ENCODE measurements at regions not wholly inside any gene's neighbourhood (a gene's known extent, or its start where the extent isn't known, plus 50 kb on each side); places are given as distances from the start of the nearest gene placed in this dataset.
"Not testable (repeated sequence)": the region's sequence is repeated elsewhere in the genome, so short reads cannot be mapped to it uniquely, and the experiment has no call there.

DNA sequence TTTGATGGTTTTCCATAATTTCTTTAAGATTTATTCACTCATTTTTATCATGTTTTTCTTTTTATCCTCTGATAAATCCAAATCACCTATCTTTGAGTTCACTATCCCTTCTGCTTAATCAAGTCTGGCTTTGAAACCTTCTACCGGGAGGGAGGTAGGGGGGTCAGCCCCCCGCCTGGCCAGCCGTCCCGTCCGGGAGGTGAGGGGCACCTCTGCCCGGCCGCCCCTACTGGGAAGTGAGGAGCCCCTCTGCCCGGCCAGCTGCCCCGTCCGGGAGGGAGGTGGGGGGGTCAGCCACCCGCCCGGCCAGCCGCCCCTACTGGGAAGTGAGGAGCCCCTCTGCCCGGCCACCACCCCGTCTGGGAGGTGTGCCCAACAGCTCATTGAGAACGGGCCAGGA is 363.3 kb downstream of the RFC3 start:
- not testable (repeated sequence) for H3K4me1 ChIP-seq (ENCODE audit: control insufficient read depth, insufficient read depth, low read length); H3K9ac ChIP-seq (ENCODE audit: low read depth, low read length); H3K4me3 ChIP-seq (ENCODE audit: low read depth, low read length); H3K36me3 ChIP-seq (ENCODE audit: control insufficient read depth, insufficient read depth, low read length); H3K27me3 ChIP-seq (ENCODE audit: control insufficient read depth, insufficient read depth, low read length); H3K9me3 ChIP-seq (ENCODE audit: control insufficient read depth, insufficient read depth, low read length)

DNA sequence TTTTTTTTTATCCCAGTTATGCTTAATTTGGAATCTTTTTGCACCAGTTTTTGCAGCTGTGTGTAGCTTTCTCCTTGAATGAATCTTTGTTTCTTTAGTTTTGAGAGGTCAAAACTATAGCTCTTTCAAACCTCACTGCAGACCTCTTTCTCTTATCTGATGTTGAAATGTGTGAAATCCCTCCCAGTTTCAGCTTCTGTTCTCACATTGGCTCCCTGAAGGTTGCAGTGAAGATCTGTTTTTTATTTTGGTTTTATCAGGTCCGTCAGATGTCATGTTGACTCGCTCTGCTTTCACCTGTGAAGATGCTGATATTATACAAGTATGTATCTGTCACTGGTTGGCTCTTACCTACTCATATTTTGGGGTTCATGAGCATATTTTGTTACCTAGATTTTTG is 372.0 kb downstream of the RFC3 start:
- no peak overlapping the region for H3K4me3 ChIP-seq (ENCODE audit: low read depth, low read length)
- no peaks in the 10 kb centered on the region for H3K36me3 ChIP-seq (ENCODE audit: control insufficient read depth, insufficient read depth, low read length)
- no peak overlapping the region for H3K9ac ChIP-seq (ENCODE audit: low read depth, low read length)
- H3K4me1 ChIP-seq (ENCODE audit: control insufficient read depth, insufficient read depth, low read length) = no peaks in the 10 kb centered on the region
- no peaks in the 10 kb centered on the region for H3K27me3 ChIP-seq (ENCODE audit: control insufficient read depth, insufficient read depth, low read length)
- H3K9me3 ChIP-seq (ENCODE audit: control insufficient read depth, insufficient read depth, low read length) = no peaks in the 10 kb centered on the region

DNA sequence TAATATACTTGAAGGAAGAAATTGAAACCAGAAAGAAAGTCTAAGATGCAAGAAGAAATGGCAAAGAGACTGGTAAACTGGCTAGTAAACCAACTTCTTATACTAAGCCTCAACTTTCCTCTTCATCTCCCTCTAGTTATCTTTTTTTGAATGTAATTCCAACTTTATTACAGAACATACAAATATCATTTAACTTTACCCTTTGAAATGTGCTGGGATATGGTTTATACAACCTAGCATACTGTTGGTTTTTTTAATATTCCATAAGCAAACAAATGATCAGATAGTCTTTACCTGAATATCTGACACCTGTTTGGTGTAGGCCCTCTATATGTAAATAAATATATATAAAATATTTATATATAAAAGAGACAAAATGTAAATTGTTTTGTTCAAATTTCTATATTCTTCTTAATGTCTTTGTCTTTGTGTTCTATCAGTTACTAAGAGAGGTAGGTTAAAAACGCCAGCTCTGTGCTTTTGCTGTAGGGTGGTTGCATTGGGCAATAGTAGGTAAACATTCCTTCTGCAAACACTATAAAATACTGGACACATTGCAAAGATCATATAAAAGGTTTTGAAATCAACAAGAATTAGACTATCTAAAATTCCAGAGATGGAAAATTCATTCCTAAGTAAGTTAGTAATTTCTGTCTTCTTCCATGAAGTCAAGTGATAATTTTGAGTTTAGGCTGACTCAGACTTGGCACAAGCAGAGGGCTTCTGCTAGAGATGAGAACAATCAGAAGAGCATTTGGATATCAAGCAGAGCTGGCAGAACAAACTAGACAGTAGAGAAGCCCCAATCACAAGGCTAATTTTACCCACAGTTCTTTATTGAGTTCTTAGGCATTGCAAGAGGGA is 383.3 kb downstream of the RFC3 start:
- no peaks in the 10 kb centered on the region for H3K4me1 ChIP-seq (ENCODE audit: control insufficient read depth, insufficient read depth, low read length)

DNA sequence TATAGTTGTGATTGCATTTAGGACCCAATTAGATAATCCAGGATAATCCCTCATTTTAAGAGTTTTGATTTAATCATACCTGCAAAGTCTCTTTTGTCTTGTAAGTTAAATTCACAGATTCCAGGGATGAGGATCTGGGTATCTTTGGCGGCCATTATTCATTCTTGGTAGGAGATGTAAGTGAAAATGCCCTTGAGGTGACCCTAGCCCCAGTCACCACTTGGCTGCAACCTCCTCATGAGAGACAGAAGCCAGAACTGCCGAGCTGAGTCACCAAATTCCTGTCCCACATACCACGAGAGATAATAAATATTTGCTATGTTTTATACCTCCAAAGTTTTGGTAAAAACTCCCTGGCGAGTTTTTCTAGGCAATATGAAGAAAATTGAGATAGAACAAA is 389.4 kb downstream of the RFC3 start:
- Histone ChIP-seq H3K9me3 (ENCODE audit: control insufficient read depth, insufficient read depth, low read length) (no peaks in the 10 kb centered on the region), H3K36me3 (ENCODE audit: control insufficient read depth, insufficient read depth, low read length) (no peaks in the 10 kb centered on the region), H3K9ac (ENCODE audit: low read depth, low read length) (no peak overlapping the region), H3K4me1 (ENCODE audit: control insufficient read depth, insufficient read depth, low read length) (no peaks in the 10 kb centered on the region), H3K4me3 (ENCODE audit: low read depth, low read length) (no peak overlapping the region), H3K27me3 (ENCODE audit: control insufficient read depth, insufficient read depth, low read length) (no peaks in the 10 kb centered on the region)

More for the DNA sequence above, 383.3 kb downstream of the RFC3 start:
- no peak overlapping the region for H3K9ac ChIP-seq (ENCODE audit: low read depth, low read length)
- H3K36me3 ChIP-seq (ENCODE audit: control insufficient read depth, insufficient read depth, low read length) = no peaks in the 10 kb centered on the region
- H3K27me3 ChIP-seq (ENCODE audit: control insufficient read depth, insufficient read depth, low read length) = no peaks in the 10 kb centered on the region
- no peak overlapping the region for H3K4me3 ChIP-seq (ENCODE audit: low read depth, low read length)
- H3K9me3 ChIP-seq (ENCODE audit: control insufficient read depth, insufficient read depth, low read length) = no peaks in the 10 kb centered on the region

DNA sequence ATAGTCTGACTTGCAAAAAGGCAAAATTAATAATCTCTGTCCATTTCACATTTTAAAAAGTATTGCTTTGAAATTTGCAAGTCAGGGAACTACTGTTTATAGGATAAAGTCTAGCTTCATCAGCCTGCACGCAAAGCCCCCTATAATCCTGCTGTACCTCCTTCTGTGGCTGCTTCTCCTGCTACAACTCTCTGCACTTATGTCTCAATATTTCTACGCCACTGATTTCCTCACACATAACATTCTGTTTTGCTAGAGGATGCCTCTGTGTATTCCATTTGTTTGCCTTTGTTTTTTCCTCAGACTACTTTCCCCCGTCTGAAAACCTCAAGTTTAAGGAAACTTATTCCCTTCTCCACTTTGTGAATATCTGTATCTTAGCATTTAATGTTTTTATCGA is 389.9 kb downstream of the RFC3 start:
- H3K4me1 ChIP-seq (ENCODE audit: control insufficient read depth, insufficient read depth, low read length) = no peaks in the 10 kb centered on the region
- H3K9me3 ChIP-seq (ENCODE audit: control insufficient read depth, insufficient read depth, low read length) = no peaks in the 10 kb centered on the region
- H3K4me3 ChIP-seq (ENCODE audit: low read depth, low read length) = no peak overlapping the region
- no peak overlapping the region for H3K9ac ChIP-seq (ENCODE audit: low read depth, low read length)
- H3K36me3 ChIP-seq (ENCODE audit: control insufficient read depth, insufficient read depth, low read length) = no peaks in the 10 kb centered on the region
- no peaks in the 10 kb centered on the region for H3K27me3 ChIP-seq (ENCODE audit: control insufficient read depth, insufficient read depth, low read length)

DNA sequence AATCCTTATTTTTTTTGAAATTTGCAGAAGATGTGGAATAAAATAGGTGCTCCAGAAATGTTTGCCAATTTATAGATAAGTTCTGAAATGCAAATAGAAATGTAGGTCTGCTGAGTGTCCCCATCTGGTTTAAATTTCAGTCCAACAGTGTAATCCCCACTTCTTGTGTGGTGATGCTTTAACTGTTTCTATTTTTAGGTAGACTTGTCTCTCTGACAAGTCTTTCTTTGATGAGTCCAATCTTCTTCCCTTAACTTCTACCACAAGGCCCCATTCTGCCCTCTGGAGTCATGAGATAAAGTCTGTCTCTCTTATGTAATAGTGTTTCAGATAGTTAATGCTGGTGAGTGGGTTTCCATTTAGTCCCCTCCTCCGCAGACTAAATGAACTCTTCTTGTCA is 390.4 kb downstream of the RFC3 start:
- H3K9ac ChIP-seq (ENCODE audit: low read depth, low read length) = no peak overlapping the region
- H3K4me1 ChIP-seq (ENCODE audit: control insufficient read depth, insufficient read depth, low read length) = no peaks in the 10 kb centered on the region
- H3K36me3 ChIP-seq (ENCODE audit: control insufficient read depth, insufficient read depth, low read length) = no peaks in the 10 kb centered on the region
- H3K4me3 ChIP-seq (ENCODE audit: low read depth, low read length) = no peak overlapping the region
- no peaks in the 10 kb centered on the region for H3K9me3 ChIP-seq (ENCODE audit: control insufficient read depth, insufficient read depth, low read length)
- H3K27me3 ChIP-seq (ENCODE audit: control insufficient read depth, insufficient read depth, low read length) = no peaks in the 10 kb centered on the region

DNA sequence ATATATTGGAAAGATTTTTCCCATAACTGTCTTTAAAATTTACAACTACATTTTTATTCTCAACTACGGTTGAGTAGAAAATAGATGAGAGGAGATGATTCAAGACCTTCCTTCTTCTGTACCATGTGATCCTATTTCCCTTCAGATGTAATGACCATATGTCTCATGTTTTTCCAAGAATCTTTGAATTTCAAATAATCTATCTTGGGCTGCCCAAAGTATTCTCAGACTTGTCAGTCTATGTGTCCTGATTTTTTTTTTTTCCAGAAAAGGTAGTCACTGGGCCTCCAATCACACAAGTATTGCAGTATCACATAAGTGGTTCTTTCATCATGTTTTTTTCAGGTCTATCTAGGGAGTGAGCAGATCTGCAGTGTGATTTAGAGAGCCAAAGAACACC is 392.4 kb downstream of the RFC3 start:
- H3K27me3 ChIP-seq (ENCODE audit: control insufficient read depth, insufficient read depth, low read length) = no peaks in the 10 kb centered on the region

DNA sequence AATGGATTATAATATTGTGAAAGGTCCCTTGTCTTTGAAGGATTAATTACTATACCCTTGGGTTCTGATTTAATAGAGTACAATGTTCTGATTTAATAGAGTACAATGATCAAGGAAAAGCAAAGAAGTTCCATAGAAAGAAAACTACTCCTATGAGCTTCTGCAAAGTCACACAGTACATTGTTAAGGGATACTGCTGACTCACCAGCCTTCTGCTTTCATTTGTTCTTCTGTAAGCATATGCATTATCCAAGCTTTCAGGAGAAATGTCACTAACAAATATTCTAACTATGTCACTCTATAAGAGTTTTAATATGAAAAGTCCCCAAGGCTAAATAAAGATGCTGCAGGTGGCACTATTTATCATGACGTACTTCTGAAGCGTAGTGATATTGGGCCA is 396.7 kb downstream of the RFC3 start:
- Histone ChIP-seq H3K4me3 (ENCODE audit: low read depth, low read length) (no peak overlapping the region), H3K36me3 (ENCODE audit: control insufficient read depth, insufficient read depth, low read length) (no peaks in the 10 kb centered on the region), H3K4me1 (ENCODE audit: control insufficient read depth, insufficient read depth, low read length) (no peaks in the 10 kb centered on the region), H3K9me3 (ENCODE audit: control insufficient read depth, insufficient read depth, low read length) (no peaks in the 10 kb centered on the region), H3K27me3 (ENCODE audit: control insufficient read depth, insufficient read depth, low read length) (no peaks in the 10 kb centered on the region), H3K9ac (ENCODE audit: low read depth, low read length) (no peak overlapping the region)

More for the DNA sequence above, 392.4 kb downstream of the RFC3 start:
- Histone ChIP-seq H3K4me1 (ENCODE audit: control insufficient read depth, insufficient read depth, low read length) (no peaks in the 10 kb centered on the region), H3K4me3 (ENCODE audit: low read depth, low read length) (no peak overlapping the region), H3K9ac (ENCODE audit: low read depth, low read length) (no peak overlapping the region), H3K9me3 (ENCODE audit: control insufficient read depth, insufficient read depth, low read length) (no peaks in the 10 kb centered on the region), H3K36me3 (ENCODE audit: control insufficient read depth, insufficient read depth, low read length) (no peaks in the 10 kb centered on the region)

DNA sequence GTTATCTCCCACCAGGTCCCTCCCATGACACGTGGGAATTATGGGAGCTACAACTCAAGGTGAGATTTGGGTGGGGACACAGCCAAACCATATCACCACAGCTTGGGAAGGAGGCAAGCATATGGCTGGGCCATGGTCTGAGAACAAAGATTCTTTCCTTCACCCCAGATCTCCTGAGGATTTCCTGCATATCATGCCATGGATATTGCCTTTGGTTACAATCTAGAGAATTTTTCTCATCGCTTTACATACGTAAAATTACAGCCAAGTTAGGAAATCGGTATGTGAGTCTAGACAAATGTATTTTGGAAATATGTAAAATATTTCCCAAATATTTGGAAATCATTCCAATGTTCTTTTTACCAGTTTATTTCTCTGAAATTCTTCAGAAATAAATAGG is 398.3 kb downstream of the RFC3 start:
- Histone ChIP-seq H3K36me3 (ENCODE audit: control insufficient read depth, insufficient read depth, low read length) (no peaks in the 10 kb centered on the region), H3K4me3 (ENCODE audit: low read depth, low read length) (no peak overlapping the region), H3K4me1 (ENCODE audit: control insufficient read depth, insufficient read depth, low read length) (no peaks in the 10 kb centered on the region), H3K27me3 (ENCODE audit: control insufficient read depth, insufficient read depth, low read length) (no peaks in the 10 kb centered on the region), H3K9me3 (ENCODE audit: control insufficient read depth, insufficient read depth, low read length) (no peaks in the 10 kb centered on the region), H3K9ac (ENCODE audit: low read depth, low read length) (no peak overlapping the region)

DNA sequence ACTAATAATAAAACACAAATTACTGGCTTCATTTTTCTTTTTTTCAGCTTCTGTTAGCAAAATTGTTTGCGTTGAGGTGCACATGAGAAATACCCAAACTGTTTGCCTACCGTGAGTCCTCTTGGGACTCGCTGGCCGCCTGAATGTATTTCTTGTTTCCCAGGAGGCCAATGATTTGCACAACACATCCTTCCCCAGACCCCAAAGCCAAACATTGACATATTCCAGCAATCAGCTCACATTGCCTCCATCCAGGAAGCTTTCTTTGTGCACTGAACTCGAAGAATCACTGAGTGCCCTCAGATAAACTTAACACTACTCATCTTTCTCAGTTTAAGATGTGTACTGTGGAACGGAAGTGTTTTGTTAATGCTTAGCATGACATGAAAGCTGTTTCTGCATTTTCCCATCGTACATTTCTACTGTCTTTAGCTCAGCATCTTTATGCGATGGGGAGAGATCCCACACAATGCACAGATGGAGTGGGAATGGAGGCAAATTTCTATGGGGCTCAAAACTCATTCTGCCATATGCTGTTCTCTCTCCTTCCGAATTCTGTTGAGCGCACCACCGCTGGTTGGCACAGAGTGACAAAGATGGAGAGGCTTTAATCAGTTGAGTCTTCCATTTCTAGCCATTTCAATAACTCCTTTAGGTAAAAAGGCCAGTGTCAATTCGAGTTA is 399.5 kb downstream of the RFC3 start:
- Histone ChIP-seq H3K4me1 (ENCODE audit: control insufficient read depth, insufficient read depth, low read length) (no peaks in the 10 kb centered on the region), H3K9me3 (ENCODE audit: control insufficient read depth, insufficient read depth, low read length) (no peaks in the 10 kb centered on the region), H3K36me3 (ENCODE audit: control insufficient read depth, insufficient read depth, low read length) (no peaks in the 10 kb centered on the region), H3K4me3 (ENCODE audit: low read depth, low read length) (no peak overlapping the region), H3K27me3 (ENCODE audit: control insufficient read depth, insufficient read depth, low read length) (no peaks in the 10 kb centered on the region), H3K9ac (ENCODE audit: low read depth, low read length) (no peak overlapping the region)

DNA sequence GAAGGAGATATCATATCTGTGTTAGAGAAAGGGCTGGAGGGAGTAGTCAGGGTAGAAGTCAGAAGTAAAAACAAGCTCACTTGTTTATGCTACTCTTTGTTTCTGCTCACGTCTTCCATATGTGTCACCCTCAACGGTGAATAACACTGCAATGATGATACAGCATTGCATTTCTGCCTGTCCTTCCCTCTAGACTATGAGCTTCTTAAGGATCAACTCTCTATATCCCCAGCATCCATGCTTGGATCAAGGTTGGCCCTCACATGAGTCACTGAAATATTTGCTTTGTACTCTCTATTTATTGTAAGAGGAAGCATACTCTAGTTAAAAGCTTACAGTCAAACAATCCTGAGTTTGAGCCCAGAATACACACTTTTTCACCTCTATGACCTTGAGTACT is 406.0 kb downstream of the RFC3 start:
- H3K9ac ChIP-seq (ENCODE audit: low read depth, low read length) = no peak overlapping the region
- H3K36me3 ChIP-seq (ENCODE audit: control insufficient read depth, insufficient read depth, low read length) = no peaks in the 10 kb centered on the region
- no peaks in the 10 kb centered on the region for H3K9me3 ChIP-seq (ENCODE audit: control insufficient read depth, insufficient read depth, low read length)
- no peaks in the 10 kb centered on the region for H3K4me1 ChIP-seq (ENCODE audit: control insufficient read depth, insufficient read depth, low read length)
- H3K27me3 ChIP-seq (ENCODE audit: control insufficient read depth, insufficient read depth, low read length) = no peaks in the 10 kb centered on the region
- H3K4me3 ChIP-seq (ENCODE audit: low read depth, low read length) = no peak overlapping the region

DNA sequence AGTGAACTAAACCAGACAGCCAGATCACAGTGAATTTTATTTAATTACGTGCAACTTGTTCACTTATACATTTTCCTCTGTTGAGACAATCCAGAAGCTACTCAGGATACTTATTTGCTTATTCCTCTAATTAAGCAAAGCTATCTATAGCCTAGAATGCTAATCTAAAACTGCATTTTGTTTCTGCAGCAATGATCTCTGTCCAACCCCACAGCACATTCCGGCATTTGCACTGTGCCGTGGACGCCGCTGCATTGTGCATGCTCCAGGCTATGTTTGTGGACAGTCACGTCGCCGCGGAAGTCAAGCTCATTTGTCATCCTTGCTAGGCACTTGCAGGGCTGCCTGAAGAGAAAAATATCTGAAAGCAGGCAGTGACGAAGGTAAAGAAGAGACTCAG is 406.9 kb downstream of the RFC3 start:
- Histone ChIP-seq H3K27me3 (ENCODE audit: control insufficient read depth, insufficient read depth, low read length) (no peaks in the 10 kb centered on the region), H3K36me3 (ENCODE audit: control insufficient read depth, insufficient read depth, low read length) (no peaks in the 10 kb centered on the region), H3K9me3 (ENCODE audit: control insufficient read depth, insufficient read depth, low read length) (no peaks in the 10 kb centered on the region), H3K4me1 (ENCODE audit: control insufficient read depth, insufficient read depth, low read length) (no peaks in the 10 kb centered on the region), H3K9ac (ENCODE audit: low read depth, low read length) (no peak overlapping the region), H3K4me3 (ENCODE audit: low read depth, low read length) (no peak overlapping the region)
